ENCODE measurements at regions not wholly inside any gene's neighbourhood (a gene's known extent, or its start where the extent isn't known, plus 50 kb on each side); places are given as distances from the start of the nearest gene placed in this dataset.

GRCh38 chr3:72086042-72086742, 301.2 kb upstream of the PROK2 start:
- DNase-seq (ENCODE audit: low spot score): no peak
- no peak overlapping the region for H3K4me3 ChIP-seq (ENCODE audit: low read depth, low read length, poor library complexity, severe bottlenecking)
- no peaks in the 10 kb centered on the region for H3K36me3 ChIP-seq (ENCODE audit: insufficient read depth, low read length, poor library complexity, severe bottlenecking)
- POLR2A ChIA-PET (ENCODE audit: low non-redundant PET): no interaction called here
- H3K9me3 ChIP-seq (ENCODE audit: low read depth, low read length, poor library complexity, severe bottlenecking): no peaks in the 10 kb centered on the region
- CTCF ChIA-PET: no interaction called here
- intact Hi-C loops (cut with micrococcal nuclease; ENCODE audit: unreplicated experiment): no loop called here
- TF ChIP-seq EZH2 (IDR thresholded peaks at IDR 0.05; ENCODE audit: borderline replicate concordance, low read depth, low read length, poor library complexity, severe bottlenecking) (no peak), CTCF (conservative IDR thresholded peaks at IDR 0.05; ENCODE audit: low read depth, low read length) (no peak)
- no peaks in the 10 kb centered on the region for H3K4me1 ChIP-seq (ENCODE audit: insufficient read depth, low read length, poor library complexity, severe bottlenecking)
- H3K27me3 ChIP-seq (replicated peaks; ENCODE audit: insufficient read depth, low read depth, low read length, poor library complexity): no peaks in the 10 kb centered on the region
- no peak overlapping the region for H3K27ac ChIP-seq (ENCODE audit: low read depth, low read length, poor library complexity, severe bottlenecking)
- BruUV-seq (replicated peaks): no TSS peak

GRCh38 chr3:72085036-72085435, 300.1 kb upstream of the PROK2 start:
- Histone ChIP-seq H3K27me3 (replicated peaks; ENCODE audit: insufficient read depth, low read depth, low read length, poor library complexity) (no peaks in the 10 kb centered on the region), H3K4me1 (ENCODE audit: insufficient read depth, low read length, poor library complexity, severe bottlenecking) (no peaks in the 10 kb centered on the region), H3K4me3 (ENCODE audit: low read depth, low read length, poor library complexity, severe bottlenecking) (no peak overlapping the region), H3K27ac (ENCODE audit: low read depth, low read length, poor library complexity, severe bottlenecking) (no peak overlapping the region), H3K36me3 (ENCODE audit: insufficient read depth, low read length, poor library complexity, severe bottlenecking) (no peaks in the 10 kb centered on the region), H3K9me3 (ENCODE audit: low read depth, low read length, poor library complexity, severe bottlenecking) (no peaks in the 10 kb centered on the region)
- intact Hi-C loops (cut with micrococcal nuclease; ENCODE audit: unreplicated experiment): no loop called here
- TF ChIP-seq EZH2 (IDR thresholded peaks at IDR 0.05; ENCODE audit: borderline replicate concordance, low read depth, low read length, poor library complexity, severe bottlenecking) (no peak), CTCF (conservative IDR thresholded peaks at IDR 0.05; ENCODE audit: low read depth, low read length) (no peak)
- DNase-seq (ENCODE audit: low spot score): no peak
- CTCF ChIA-PET: no interaction called here
- no TSS peak for BruUV-seq (replicated peaks)
- POLR2A ChIA-PET (ENCODE audit: low non-redundant PET): no interaction called here

GRCh38 chr3:72082776-72083462, 298.0 kb upstream of the PROK2 start:
- Histone ChIP-seq H3K4me3 (ENCODE audit: low read depth, low read length, poor library complexity, severe bottlenecking) (no peak overlapping the region), H3K36me3 (ENCODE audit: insufficient read depth, low read length, poor library complexity, severe bottlenecking) (no peaks in the 10 kb centered on the region), H3K27ac (ENCODE audit: low read depth, low read length, poor library complexity, severe bottlenecking) (no peak overlapping the region), H3K4me1 (ENCODE audit: insufficient read depth, low read length, poor library complexity, severe bottlenecking) (no peaks in the 10 kb centered on the region), H3K9me3 (ENCODE audit: low read depth, low read length, poor library complexity, severe bottlenecking) (no peaks in the 10 kb centered on the region), H3K27me3 (replicated peaks; ENCODE audit: insufficient read depth, low read depth, low read length, poor library complexity) (no peaks in the 10 kb centered on the region)
- ChIA-PET CTCF (no interaction called here), POLR2A (ENCODE audit: low non-redundant PET) (no interaction called here)
- no TSS peak for BruUV-seq (replicated peaks)
- no peak for DNase-seq (ENCODE audit: low spot score)
- no peak for TF ChIP-seq EZH2 (IDR thresholded peaks at IDR 0.05; ENCODE audit: borderline replicate concordance, low read depth, low read length, poor library complexity, severe bottlenecking)
- TF ChIP-seq CTCF (conservative IDR thresholded peaks at IDR 0.05; ENCODE audit: low read depth, low read length): no peak
- intact Hi-C loops (cut with micrococcal nuclease; ENCODE audit: unreplicated experiment): no loop called here
